ENCODE measurements at regions not wholly inside any gene's neighbourhood (a gene's known extent, or its start where the extent isn't known, plus 50 kb on each side); places are given as distances from the start of the nearest gene placed in this dataset.

DNA sequence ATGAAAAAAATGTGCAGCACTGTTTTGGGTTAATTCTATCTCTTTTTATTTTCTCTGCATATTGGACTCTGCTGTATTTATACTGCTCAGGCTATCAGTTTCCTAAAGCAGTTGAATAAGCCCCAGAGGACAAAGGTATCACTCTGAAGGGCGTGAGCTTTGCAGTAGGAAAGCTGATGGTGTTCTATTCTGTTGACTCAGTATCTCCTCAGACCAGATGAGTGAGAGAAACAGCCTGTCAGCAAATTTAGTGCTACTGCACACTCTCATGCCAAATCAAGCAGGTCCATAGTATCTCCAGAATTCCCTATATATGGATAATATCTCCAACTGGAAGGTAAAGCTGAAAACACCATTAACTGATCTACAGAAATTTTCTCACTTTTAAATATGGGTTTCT is 132.3 kb upstream of the UGT8 start:
- CTCF ChIA-PET, result no interaction called here
- no peak for DNase-seq
- POLR2A ChIA-PET (ENCODE audit: unreplicated experiment), result no interaction called here
- intact Hi-C loops (cut with micrococcal nuclease; ENCODE audit: unreplicated experiment), result no loop called here
- Histone ChIP-seq H3K36me3 (ENCODE audit: low read depth) (no peaks in the 10 kb centered on the region), H4K20me1 (ENCODE audit: insufficient read depth) (no peaks in the 10 kb centered on the region), H3K4me3 (no peak overlapping the region), H3K9me2 (ENCODE audit: insufficient read depth) (no peaks in the 10 kb centered on the region), H3K79me2 (ENCODE audit: low read depth) (no peaks in the 10 kb centered on the region), H3K4me2 (no peak overlapping the region), H3K27me3 (ENCODE audit: insufficient read depth, low read depth) (no peaks in the 10 kb centered on the region), H2AFZ (no peak overlapping the region), H3K4me1 (replicated peaks; ENCODE audit: insufficient read depth) (no peaks in the 10 kb centered on the region), H3F3A (ENCODE audit: insufficient read depth, low read depth) (no peaks in the 10 kb centered on the region), H3K9me3 (ENCODE audit: insufficient read depth, low read depth) (no peaks in the 10 kb centered on the region), H3K27ac (no peak overlapping the region)
- no peak for TF ChIP-seq EZH2 (IDR thresholded peaks at IDR 0.05; ENCODE audit: low read depth)
- TF ChIP-seq, protein P1, sequence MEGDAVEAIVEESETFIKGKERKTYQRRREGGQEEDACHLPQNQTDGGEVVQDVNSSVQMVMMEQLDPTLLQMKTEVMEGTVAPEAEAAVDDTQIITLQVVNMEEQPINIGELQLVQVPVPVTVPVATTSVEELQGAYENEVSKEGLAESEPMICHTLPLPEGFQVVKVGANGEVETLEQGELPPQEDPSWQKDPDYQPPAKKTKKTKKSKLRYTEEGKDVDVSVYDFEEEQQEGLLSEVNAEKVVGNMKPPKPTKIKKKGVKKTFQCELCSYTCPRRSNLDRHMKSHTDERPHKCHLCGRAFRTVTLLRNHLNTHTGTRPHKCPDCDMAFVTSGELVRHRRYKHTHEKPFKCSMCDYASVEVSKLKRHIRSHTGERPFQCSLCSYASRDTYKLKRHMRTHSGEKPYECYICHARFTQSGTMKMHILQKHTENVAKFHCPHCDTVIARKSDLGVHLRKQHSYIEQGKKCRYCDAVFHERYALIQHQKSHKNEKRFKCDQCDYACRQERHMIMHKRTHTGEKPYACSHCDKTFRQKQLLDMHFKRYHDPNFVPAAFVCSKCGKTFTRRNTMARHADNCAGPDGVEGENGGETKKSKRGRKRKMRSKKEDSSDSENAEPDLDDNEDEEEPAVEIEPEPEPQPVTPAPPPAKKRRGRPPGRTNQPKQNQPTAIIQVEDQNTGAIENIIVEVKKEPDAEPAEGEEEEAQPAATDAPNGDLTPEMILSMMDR (conservative IDR thresholded peaks at IDR 0.05), result no peak
- BruUV-seq (replicated peaks), result no TSS peak

DNA sequence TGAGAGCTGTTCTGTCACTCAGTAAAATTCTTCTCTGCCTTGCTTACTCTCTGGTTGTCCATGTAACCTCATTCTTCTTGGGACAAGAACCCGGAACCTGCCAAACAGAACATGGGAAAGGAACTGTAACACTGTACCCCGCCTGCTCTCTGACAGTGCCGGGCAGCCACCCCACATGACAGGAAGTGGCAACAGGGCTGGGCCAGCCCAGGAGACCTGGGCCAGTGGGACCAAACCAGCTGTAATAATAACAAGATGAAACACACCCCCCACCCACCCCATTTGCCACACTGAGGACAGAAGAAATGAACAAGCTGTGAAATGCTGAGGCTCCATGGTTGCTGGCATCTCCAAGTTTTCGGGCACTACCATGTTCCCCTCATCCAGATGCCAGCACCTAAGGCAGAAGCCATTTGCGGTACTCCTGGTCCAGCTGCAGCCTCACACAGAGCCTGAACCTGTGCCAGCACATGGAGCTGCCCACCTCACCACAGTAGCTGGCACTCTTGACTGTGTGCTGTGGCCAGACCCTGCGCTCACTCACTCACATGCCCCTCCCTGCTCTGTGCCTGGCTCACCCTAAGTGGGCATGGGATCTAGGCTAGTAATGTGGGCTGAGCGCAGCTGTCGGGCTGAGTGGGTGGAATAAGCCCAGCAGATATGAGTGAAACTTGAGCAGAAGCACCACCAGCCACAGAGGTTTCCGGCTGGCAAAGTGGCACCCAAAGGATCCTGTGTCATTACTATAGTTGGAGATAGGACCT is 126.2 kb upstream of the UGT8 start:
- Histone ChIP-seq H3K9me3 (ENCODE audit: insufficient read depth, low read depth) (no peaks in the 10 kb centered on the region), H3K27me3 (ENCODE audit: insufficient read depth, low read depth) (no peaks in the 10 kb centered on the region), H3K36me3 (ENCODE audit: low read depth) (no peaks in the 10 kb centered on the region), H2AFZ (no peak overlapping the region), H4K20me1 (ENCODE audit: insufficient read depth) (no peaks in the 10 kb centered on the region), H3K27ac (no peak overlapping the region), H3K9me2 (ENCODE audit: insufficient read depth) (no peaks in the 10 kb centered on the region), H3K79me2 (ENCODE audit: low read depth) (no peaks in the 10 kb centered on the region), H3K4me3 (no peak overlapping the region), H3K4me1 (replicated peaks; ENCODE audit: insufficient read depth) (no peaks in the 10 kb centered on the region), H3F3A (ENCODE audit: insufficient read depth, low read depth) (no peaks in the 10 kb centered on the region), H3K4me2 (no peak overlapping the region)
- BruUV-seq (replicated peaks), result no TSS peak
- ChIA-PET CTCF (no interaction called here), POLR2A (ENCODE audit: unreplicated experiment) (no interaction called here)
- intact Hi-C loops (cut with micrococcal nuclease; ENCODE audit: unreplicated experiment), result no loop called here
- no peak for DNase-seq
- TF ChIP-seq EZH2 (IDR thresholded peaks at IDR 0.05; ENCODE audit: low read depth), result no peak
- TF ChIP-seq, protein P1 (conservative IDR thresholded peaks at IDR 0.05), result no peak

DNA sequence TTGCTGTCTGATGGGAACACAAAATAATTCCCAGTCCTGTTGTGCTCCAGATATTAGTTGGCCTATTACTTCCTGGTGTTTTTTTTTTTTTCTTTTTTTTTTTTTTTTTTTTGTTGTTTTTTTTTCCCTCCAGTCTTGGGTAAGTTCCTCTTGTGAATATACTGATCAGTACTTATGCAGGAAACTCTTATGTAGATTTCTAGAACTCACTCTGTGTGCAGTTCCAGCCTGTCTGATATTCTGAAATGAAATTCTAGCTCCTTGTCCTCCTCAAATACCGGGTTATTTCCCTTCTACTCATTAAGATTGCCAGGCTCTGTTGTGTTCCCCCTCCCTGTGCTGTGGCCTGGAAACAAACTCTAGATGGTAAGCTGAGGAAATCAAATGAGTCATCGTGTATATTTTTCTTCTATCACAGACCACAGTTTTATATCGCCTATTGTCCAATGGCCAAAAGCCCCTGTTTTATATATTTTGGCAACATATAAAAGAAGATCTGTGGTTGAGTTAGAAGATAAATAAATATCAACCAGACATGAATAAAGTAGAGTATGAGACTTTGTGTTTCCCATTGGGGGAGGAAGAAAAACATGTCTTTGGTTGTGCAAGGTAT is 124.3 kb upstream of the UGT8 start:
- intact Hi-C loops (cut with micrococcal nuclease; ENCODE audit: unreplicated experiment), result no loop called here
- no peaks in the 10 kb centered on the region for H3F3A ChIP-seq (ENCODE audit: insufficient read depth, low read depth)
- no peak for TF ChIP-seq EZH2 (IDR thresholded peaks at IDR 0.05; ENCODE audit: low read depth)
- no peaks in the 10 kb centered on the region for H3K9me3 ChIP-seq (ENCODE audit: insufficient read depth, low read depth)
- H3K36me3 ChIP-seq (ENCODE audit: low read depth), result no peaks in the 10 kb centered on the region
- no peaks in the 10 kb centered on the region for H3K27me3 ChIP-seq (ENCODE audit: insufficient read depth, low read depth)
- no peak overlapping the region for H3K4me3 ChIP-seq
- H3K79me2 ChIP-seq (ENCODE audit: low read depth), result no peaks in the 10 kb centered on the region
- POLR2A ChIA-PET (ENCODE audit: unreplicated experiment), result no interaction called here
- H3K9me2 ChIP-seq (ENCODE audit: insufficient read depth), result no peaks in the 10 kb centered on the region
- H3K4me2 ChIP-seq, result no peak overlapping the region
- H3K4me1 ChIP-seq (replicated peaks; ENCODE audit: insufficient read depth), result no peaks in the 10 kb centered on the region
- no peak overlapping the region for H2AFZ ChIP-seq
- DNase-seq, result no peak
- no peaks in the 10 kb centered on the region for H4K20me1 ChIP-seq (ENCODE audit: insufficient read depth)
- CTCF ChIA-PET, result no interaction called here
- BruUV-seq (replicated peaks), result no TSS peak
- H3K27ac ChIP-seq, result no peak overlapping the region

Data from PC-9 (cell line).